ENCODE measurements at regions not wholly inside any gene's neighbourhood (a gene's known extent, or its start where the extent isn't known, plus 50 kb on each side); places are given as distances from the start of the nearest gene placed in this dataset.

GRCh38 chr6:25166955-25167748, 112.0 kb upstream of the CARMIL1 start:
- DNase-seq: no peak

GRCh38 chr6:25167961-25168360, 111.2 kb upstream of the CARMIL1 start:
- no peak for DNase-seq

DNA sequence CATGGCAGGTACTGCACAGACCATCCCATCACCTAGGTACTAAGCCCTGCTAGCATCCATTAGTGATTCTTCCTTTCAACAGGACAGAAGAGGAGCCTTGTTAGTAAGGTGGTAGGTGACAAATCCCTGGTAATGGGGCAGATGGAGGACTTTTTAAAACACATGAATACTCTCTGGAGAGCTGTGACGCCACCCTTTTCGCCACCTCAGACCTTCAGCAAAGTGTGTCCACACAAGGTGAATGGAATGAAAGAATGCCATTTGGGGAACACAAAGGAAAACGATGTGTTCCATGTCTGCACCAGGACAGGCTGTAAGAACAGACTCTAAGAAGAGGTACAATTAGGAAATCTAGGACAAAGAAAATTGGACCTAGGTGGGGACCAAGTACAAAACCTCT, 110.5 kb upstream of the CARMIL1 start:
- DNase-seq: no peak

DNA sequence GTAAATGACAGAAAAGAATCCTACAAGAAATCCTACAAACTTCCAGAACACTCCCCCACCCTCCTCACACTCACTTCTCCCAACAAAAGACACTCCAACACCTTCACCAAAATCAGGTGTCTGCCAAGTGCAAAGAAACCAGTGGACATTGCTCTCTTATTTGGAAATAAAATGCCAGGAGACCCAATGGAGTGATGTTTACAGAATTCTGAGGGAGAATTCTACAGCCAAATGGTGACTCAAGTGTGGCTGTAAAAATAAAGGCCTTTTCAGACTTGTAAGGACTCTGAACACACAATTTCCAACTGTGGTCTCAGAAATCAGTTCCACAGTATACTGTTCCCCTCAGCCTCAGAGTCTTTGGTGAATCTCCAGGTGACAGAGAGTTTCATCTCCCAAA, 109.6 kb upstream of the CARMIL1 start:
- DNase-seq: no peak

GRCh38 chr6:25169961-25170360, 109.2 kb upstream of the CARMIL1 start:
- DNase-seq: no peak

GRCh38 chr6:25170640-25171039, 108.5 kb upstream of the CARMIL1 start:
- no peak for DNase-seq

- no peak for DNase-seq
These were observed 107.9 kb upstream of the CARMIL1 start for GRCh38 chr6:25171301-25171700.

DNA sequence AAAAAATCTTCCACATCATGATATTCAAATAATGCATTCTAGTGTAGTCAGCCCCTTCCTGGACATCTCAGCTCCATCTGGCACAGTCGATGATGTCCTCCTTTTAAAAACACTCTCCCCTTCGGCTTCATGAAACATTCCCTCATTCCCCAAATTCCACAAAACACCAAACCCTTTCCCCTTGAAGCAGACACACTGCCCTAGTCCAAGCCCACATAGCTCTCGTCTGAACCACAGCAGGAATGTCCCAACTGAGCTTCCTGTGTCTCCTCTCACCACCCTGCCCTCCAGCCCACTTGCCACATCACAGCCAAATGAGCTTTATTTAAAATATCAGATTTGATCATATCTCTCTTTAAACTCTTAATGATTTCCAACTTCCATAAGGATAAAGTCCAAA, 106.4 kb upstream of the CARMIL1 start:
- DNase-seq: no peak

DNA sequence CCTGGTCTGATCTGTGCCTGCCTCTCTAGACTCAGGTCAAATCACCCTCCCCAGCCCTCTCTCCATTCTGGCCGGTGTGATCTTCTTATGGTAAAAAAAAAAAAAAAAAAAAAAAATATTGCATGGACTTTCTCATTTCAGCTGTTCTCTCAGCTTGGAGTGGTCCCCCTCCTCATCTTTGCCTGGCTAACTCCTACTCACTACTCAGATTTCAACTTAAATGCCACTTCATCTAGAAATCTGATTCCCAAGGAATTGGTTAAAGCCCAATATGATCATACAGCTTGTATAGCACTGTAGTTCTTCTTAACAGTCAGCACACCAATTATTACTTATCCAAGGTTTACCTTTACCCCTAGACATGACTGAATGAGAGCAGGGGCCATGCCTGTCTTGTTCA, 105.9 kb upstream of the CARMIL1 start:
- DNase-seq: no peak

GRCh38 chr6:25173951-25174474, 105.2 kb upstream of the CARMIL1 start:
- DNase-seq: peak; percentile 66

DNA sequence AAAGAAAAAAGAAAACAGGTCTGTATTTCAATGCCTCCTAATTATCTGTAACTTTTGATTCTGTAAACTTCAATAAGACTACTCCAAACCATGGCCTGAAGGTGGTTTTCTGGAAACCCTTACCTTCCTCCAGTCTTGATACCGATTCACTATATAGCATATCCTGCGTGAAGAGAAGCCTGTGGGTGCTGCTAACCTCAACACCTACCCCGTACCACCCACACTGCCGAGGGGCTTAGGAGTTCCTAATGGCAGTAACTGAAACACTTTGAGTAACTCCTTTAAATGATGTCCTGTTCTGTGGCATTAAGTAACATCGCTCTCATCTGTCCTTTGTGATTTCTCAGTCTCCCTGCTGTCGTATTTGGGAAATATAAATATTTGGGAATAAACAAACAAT, 104.5 kb upstream of the CARMIL1 start:
- DNase-seq: no peak

DNA sequence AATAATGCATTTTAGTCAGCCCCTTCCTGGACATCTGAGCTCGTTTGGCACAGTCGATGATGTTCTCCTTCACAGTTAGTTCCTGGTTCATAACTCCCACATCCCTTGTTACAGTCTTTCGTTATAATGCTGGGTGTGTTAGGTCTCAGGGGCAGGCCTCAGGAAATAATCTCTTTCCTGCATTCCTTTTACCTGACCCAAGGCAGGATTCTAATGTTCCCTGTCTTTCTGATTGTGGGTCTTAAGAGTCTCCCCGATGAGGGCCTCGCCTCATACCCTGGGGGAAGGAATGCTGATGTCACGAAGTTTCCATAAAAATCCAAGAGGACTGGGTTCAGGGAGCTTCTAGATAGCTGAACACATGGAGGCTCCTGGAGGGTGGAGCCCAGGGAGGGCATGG, 104.0 kb upstream of the CARMIL1 start:
- DNase-seq: no peak

GRCh38 chr6:25175681-25176080, 103.5 kb upstream of the CARMIL1 start:
- peak; percentile 38 for DNase-seq

DNA sequence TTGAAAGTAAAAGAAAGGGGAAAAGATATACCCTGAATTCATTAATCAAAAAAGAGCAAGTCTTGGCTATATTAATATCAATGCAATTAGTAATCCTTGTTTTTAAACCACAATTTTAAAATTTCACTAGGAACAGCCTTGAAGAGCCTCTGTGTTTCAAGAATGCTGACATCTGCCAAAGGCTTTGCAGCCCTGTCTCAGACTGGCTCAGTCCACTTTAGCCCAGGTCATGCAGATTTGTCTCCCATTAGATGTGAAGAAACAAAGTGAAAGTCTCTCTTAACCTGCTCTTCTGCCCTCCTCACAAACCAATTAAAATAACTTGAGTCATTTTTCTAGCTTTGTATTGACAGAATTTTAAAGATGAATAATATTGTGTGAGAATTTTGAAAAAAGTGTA, 102.7 kb upstream of the CARMIL1 start:
- DNase-seq: no peak

DNA sequence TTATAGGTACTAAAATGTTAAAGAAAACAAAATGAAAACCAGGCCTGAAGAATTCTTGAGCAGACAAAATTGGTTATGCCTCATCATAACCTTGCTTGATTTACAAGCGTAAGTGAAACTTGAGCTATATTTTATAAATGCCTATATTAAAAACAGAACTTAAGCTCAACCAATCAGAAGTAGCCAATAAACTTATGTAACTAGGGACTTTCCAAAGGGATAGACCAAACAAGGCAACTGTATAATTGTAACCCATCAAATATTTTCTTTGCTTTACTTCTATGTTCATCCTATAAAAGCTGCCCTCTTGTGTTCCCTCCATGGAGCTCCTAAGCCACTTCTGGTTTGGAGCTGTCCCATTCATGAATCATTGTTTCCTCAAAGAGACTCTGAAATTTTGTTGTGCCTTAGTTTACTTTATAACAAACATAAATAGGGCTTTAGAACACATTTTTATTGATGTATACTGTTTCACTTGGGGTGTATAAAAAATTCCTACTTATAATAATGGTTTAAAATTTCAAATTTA, 101.6 kb upstream of the CARMIL1 start:
- no peak for DNase-seq

- no peak for DNase-seq
These were observed 100.7 kb upstream of the CARMIL1 start for GRCh38 chr6:25178336-25179035.

DNA sequence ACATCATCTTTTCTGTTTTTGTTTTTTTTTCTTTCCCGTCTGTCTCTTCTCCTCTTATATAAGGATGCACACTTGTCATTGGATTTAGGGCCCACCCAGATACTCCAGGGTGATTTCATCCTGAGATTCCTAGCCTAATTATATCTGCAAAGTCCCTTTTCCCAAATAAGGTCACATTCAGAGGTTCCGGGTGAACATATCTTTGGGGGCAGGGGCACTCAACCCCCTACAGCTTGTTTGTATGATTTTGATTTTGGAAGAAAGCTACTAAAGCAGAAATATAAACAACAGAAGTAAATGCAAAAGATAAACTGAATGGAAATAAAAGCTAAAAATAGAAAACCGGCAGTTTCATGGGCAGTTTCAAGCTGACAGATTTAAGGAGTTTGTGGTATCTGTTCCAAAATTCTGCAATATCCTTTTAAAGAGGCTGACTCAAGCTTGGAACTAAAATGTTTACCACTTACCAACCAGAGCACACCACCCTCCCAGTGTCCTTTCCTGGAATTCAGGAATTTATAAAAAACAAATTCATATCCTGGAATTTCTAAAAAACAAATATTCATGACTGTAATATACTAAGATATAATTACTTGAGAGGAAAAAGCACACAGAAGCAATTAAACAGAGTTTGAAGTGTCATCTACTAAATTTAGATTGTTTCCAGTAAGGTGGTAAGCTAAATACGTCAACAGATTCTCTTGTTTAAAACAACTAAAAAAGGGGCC, 100.0 kb upstream of the CARMIL1 start:
- DNase-seq: peak; percentile 79

- no peak for DNase-seq
These were observed 98.4 kb upstream of the CARMIL1 start for GRCh38 chr6:25180630-25181349.

DNA sequence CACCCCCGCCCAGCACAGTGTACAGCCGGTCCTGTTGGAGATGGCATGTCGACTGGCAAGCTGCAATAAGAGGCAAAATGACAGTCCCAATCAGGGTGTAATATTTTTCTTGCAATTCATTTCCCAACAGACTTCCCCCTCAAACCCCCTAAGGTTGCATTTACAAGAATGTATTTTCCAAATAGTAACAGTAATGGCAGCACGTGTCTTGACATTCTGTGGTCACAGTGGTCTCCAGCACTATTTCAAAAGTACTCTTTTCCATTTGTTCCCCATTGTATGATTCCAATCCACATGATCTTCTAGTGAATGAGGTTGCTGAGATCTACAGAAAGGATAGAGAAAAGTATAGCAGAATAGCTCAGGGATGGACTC, 97.8 kb upstream of the CARMIL1 start:
- no peak for DNase-seq

DNA sequence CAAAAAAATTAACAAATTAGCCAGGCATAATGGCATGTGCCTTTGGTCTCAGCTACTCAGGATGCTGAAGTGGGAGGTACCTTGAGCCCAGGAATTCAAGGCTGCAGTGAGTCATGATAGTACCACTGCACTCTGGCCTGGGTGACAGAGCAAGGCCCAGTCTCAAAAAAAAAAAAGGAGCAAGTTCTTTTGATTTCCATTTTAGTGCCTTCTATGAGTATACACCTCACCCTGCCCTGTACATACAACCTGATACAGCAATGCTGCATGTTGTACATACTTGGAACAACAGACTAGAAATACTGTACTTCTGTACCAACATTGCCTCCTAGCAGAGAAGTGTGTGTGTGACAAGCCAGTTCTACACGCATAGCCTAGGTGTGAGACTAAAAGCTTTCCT, 97.3 kb upstream of the CARMIL1 start:
- DNase-seq: peak; percentile 43

- DNase-seq: peak; percentile 54
These were observed 92.3 kb upstream of the CARMIL1 start for GRCh38 chr6:25186919-25187318.

GRCh38 chr6:25188232-25188631, 90.9 kb upstream of the CARMIL1 start:
- DNase-seq: no peak

All from activated CD4-positive, alpha-beta T cell treated with anti-CD3 and anti-CD28 coated beads, Interleukin-2, amount 50 U/mL, for 16 hours (primary cell).